PC-3 (cell line): ENCODE measurements at regions not wholly inside any gene's neighbourhood (a gene's known extent, or its start where the extent isn't known, plus 50 kb on each side); places are given as distances from the start of the nearest gene placed in this dataset.

Experiments used
- ATAC-seq: fragments of 200-7000 bp; cut with Tn5 transposase; 2 replicates; pipeline ENCODE4 v1.9.1; 2020; ENCODE audit warnings: mild to moderate bottlenecking, moderate library complexity
- BruUV-seq: library from RNA; stranded (reverse); fragments of 400-500 nt; replicated peaks from 2 replicates; lab custom pipeline; 2021; lab: Mats Ljungman, UMichigan
- CTCF ChIA-PET: fragments of 300-600 bp; sonication (Branson Sonifier 250); formaldehyde crosslinking; loops from one replicate; lab custom pipeline; 2022; ENCODE audit warnings: antibody characterized with exemption; lab: Charles Lee
- POLR2A ChIA-PET: fragments of 300-600 bp; sonication (Branson Sonifier 250); formaldehyde crosslinking; loops from one replicate; lab custom pipeline; 2022; ENCODE audit warnings: antibody characterized with exemption; ENCODE audit not compliant: unreplicated experiment; lab: Charles Lee
- DNase-seq: peaks from one replicate; pipeline ENCODE4 v3.0.0-alpha.2; 2015
- H2AFZ ChIP-seq: fragments of 300-600 bp; sonication (generic); 2 replicates; pipeline ENCODE4 v1.6.0; 2016; ENCODE audit warnings: antibody characterized with exemption, low read length
- H3F3A ChIP-seq: fragments of 300-600 bp; sonication (generic); one replicate; pipeline ENCODE4 v1.6.0; 2017; ENCODE audit warnings: antibody characterized with exemption, low read length, control low read depth, mild to moderate bottlenecking; ENCODE audit not compliant: unreplicated experiment
- H3K27ac ChIP-seq: fragments of 300-600 bp; sonication (generic); 2 replicates; pipeline ENCODE4 v1.5.1; 2016; ENCODE audit warnings: mild to moderate bottlenecking, low read length
- H3K27me3 ChIP-seq: fragments of 300-600 bp; sonication (generic); 2 replicates; pipeline ENCODE4 v1.6.1; 2016; ENCODE audit warnings: low read length, mixed read lengths
- H3K36me3 ChIP-seq: fragments of 300-600 bp; sonication (generic); 2 replicates; pipeline ENCODE4 v1.6.1; 2016; ENCODE audit warnings: low read depth, mixed run types, low read length, mixed read lengths
- H3K4me1 ChIP-seq: fragments of 300-600 bp; sonication (generic); 2 replicates; pipeline ENCODE4 v1.5.1; 2016; ENCODE audit warnings: low read length; ENCODE audit not compliant: insufficient read depth
- H3K4me2 ChIP-seq: fragments of 300-600 bp; sonication (generic); 2 replicates; pipeline ENCODE4 v1.6.0; 2016; ENCODE audit warnings: low read length
- H3K4me3 ChIP-seq: fragments of 300-600 bp; sonication (generic); 2 replicates; pipeline ENCODE4 v1.5.1; 2016; ENCODE audit warnings: mild to moderate bottlenecking, low read length, mixed read lengths
- H3K79me2 ChIP-seq: fragments of 300-600 bp; sonication (generic); 2 replicates; pipeline ENCODE4 v1.6.1; 2017; ENCODE audit warnings: low read length, mixed read lengths
- H3K9ac ChIP-seq: fragments of 300-600 bp; sonication (generic); 2 replicates; pipeline ENCODE4 v1.6.0; 2016; ENCODE audit warnings: mild to moderate bottlenecking, low read length
- H3K9me2 ChIP-seq: fragments of 300-600 bp; sonication (generic); replicated peaks from 2 replicates; pipeline ENCODE4 v1.6.1; 2016; ENCODE audit warnings: mixed run types, low read length, mixed read lengths
- H3K9me3 ChIP-seq: fragments of 300-600 bp; sonication (generic); 2 replicates; pipeline ENCODE4 v1.6.1; 2016; ENCODE audit warnings: low read length, mixed read lengths
- H4K20me1 ChIP-seq: fragments of 300-600 bp; sonication (generic); 2 replicates; pipeline ENCODE4 v1.6.1; 2016; ENCODE audit warnings: low read length, mixed read lengths
- EZH2 ChIP-seq: fragments of 300-600 bp; sonication (generic); IDR thresholded peaks from one replicate; pipeline ENCODE4 v1.6.1; 2017; ENCODE audit warnings: antibody characterized with exemption, mild to moderate bottlenecking, low read length; ENCODE audit not compliant: unreplicated experiment
- EZH2phosphoT487 ChIP-seq: fragments of 300-600 bp; sonication (generic); IDR thresholded peaks from 2 replicates; pipeline ENCODE4 v1.6.1; 2018; ENCODE audit warnings: mild to moderate bottlenecking, antibody characterized with exemption, low read length, borderline replicate concordance
- intact Hi-C: fragments of 100-400 bp; cut with micrococcal nuclease; formaldehyde crosslinking; loops from 2 replicates; pipeline ENCODE4 v1.9.0; 2023
- TF ChIP-seq, protein P1 (sequence below): fragments of 300-600 bp; sonication (generic); conservative IDR thresholded peaks from 2 replicates; pipeline ENCODE4 v1.5.1; 2017; ENCODE audit warnings: antibody characterized with exemption, low read depth, mild to moderate bottlenecking, low read length

DNA sequence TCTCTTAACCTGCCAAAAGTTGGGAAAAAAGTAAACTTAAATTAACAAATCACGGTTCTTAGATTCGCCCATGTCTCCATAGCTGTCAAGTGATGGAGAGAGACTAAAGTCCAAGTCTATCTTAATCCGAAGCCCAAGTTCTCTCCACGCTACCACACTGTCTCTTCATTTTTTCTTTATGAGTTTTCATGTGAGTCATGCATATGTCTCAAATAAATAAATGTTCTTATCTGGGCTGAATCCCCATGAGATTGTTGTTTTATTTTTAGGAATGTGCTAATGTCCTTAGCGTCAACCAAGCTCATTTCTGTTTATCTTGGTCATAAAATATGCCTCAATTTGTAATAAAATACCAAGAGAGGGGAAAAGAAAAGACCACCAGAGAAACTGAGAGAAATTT, 169.3 kb downstream of the RCHY1 start:
- no TSS peak for BruUV-seq
- H3K9me2 ChIP-seq: no peaks in the 10 kb centered on the region
- DNase-seq (peak; percentile 59), ATAC-seq (no peak)
- H3K9ac ChIP-seq: no peak overlapping the region
- H3F3A ChIP-seq: no peaks in the 10 kb centered on the region
- no peaks in the 10 kb centered on the region for H3K9me3 ChIP-seq
- intact Hi-C loops: no loop called here
- H3K27ac ChIP-seq: no peak overlapping the region
- H3K36me3 ChIP-seq: no peaks in the 10 kb centered on the region
- POLR2A ChIA-PET: no interaction called here
- H3K79me2 ChIP-seq: no peaks in the 10 kb centered on the region
- CTCF ChIA-PET: no interaction called here
- peak overlapping the region; percentile 50; the same call in 1 of the 2 replicates for H3K4me2 ChIP-seq
- H2AFZ ChIP-seq: no peak overlapping the region
- H3K4me1 ChIP-seq: peaks cover 10% of the 10 kb centered on the region
- no peaks in the 10 kb centered on the region for H4K20me1 ChIP-seq
- H3K27me3 ChIP-seq: no peaks in the 10 kb centered on the region
- H3K4me3 ChIP-seq: no peak overlapping the region
- TF ChIP-seq EZH2: no peak
- TF ChIP-seq, protein P1, sequence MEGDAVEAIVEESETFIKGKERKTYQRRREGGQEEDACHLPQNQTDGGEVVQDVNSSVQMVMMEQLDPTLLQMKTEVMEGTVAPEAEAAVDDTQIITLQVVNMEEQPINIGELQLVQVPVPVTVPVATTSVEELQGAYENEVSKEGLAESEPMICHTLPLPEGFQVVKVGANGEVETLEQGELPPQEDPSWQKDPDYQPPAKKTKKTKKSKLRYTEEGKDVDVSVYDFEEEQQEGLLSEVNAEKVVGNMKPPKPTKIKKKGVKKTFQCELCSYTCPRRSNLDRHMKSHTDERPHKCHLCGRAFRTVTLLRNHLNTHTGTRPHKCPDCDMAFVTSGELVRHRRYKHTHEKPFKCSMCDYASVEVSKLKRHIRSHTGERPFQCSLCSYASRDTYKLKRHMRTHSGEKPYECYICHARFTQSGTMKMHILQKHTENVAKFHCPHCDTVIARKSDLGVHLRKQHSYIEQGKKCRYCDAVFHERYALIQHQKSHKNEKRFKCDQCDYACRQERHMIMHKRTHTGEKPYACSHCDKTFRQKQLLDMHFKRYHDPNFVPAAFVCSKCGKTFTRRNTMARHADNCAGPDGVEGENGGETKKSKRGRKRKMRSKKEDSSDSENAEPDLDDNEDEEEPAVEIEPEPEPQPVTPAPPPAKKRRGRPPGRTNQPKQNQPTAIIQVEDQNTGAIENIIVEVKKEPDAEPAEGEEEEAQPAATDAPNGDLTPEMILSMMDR: no peak
- no peak for TF ChIP-seq EZH2phosphoT487

DNA sequence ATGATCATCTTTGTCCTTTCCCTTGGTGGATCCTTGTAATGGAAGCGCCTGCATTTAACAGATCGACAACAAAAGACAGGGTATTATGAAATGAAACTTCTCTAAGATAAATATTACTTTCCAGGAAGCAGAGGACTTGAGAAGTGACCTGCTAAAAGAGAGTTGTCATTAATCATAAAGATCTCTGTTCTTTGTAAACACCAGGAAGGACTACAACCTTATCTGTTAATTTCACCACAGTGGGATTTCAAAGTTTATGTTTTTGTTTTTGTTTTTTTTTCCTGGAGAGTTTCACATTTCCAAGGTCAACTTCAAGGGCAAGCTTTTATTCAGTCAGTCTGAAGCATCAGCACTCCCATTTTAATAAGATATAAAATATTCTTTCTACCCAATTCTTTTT, 170.9 kb downstream of the RCHY1 start:
- POLR2A ChIA-PET: no interaction called here
- Histone ChIP-seq H3K9me3 (no peaks in the 10 kb centered on the region), H3K27ac (no peak overlapping the region), H4K20me1 (no peaks in the 10 kb centered on the region), H3K9me2 (no peaks in the 10 kb centered on the region), H3K79me2 (no peaks in the 10 kb centered on the region), H2AFZ (no peak overlapping the region), H3K36me3 (no peaks in the 10 kb centered on the region), H3K4me3 (no peak overlapping the region), H3K9ac (no peak overlapping the region), H3K4me1 (peaks cover 10% of the 10 kb centered on the region), H3K27me3 (no peaks in the 10 kb centered on the region), H3K4me2 (no peak overlapping the region), H3F3A (no peaks in the 10 kb centered on the region)
- intact Hi-C loops: no loop called here
- DNase-seq (no peak), ATAC-seq (no peak)
- CTCF ChIA-PET: no interaction called here
- no TSS peak for BruUV-seq
- TF ChIP-seq EZH2phosphoT487 (no peak), EZH2 (no peak)
- TF ChIP-seq, protein P1: no peak

DNA sequence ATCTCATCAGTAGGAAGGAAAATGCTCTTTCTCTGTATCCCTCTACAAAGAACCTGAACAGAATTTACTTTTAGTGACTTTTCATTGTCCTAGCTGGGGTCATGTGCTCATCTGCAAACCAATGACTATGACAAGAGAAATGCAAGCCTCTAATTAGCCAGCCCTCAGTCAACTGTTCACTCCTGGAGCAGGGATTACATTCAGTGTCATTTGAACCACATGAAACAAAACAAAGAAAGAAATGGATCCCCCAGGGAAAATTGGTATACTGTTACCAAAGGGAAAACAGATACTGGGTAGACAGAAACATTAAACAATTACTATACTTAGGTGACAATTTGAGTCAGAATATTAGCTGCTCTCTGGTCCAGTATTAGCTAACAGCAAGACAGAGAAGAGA, 173.6 kb downstream of the RCHY1 start:
- Histone ChIP-seq H3K9me3 (no peaks in the 10 kb centered on the region), H3K4me2 (no peak overlapping the region), H3K36me3 (no peaks in the 10 kb centered on the region), H2AFZ (no peak overlapping the region), H3K9ac (no peak overlapping the region), H3K27ac (no peak overlapping the region), H4K20me1 (no peaks in the 10 kb centered on the region), H3K79me2 (no peaks in the 10 kb centered on the region), H3K9me2 (no peaks in the 10 kb centered on the region), H3K4me3 (no peak overlapping the region), H3F3A (no peaks in the 10 kb centered on the region), H3K27me3 (no peaks in the 10 kb centered on the region), H3K4me1 (peaks cover 10% of the 10 kb centered on the region)
- intact Hi-C loops: no loop called here
- ChIA-PET CTCF (no interaction called here), POLR2A (no interaction called here)
- no peak for ATAC-seq
- TF ChIP-seq EZH2phosphoT487: no peak
- TF ChIP-seq EZH2: no peak
- TF ChIP-seq, protein P1: no peak
- DNase-seq: no peak
- BruUV-seq: no TSS peak
